HG02610 (cell line): ENCODE measurements at regions not wholly inside any gene's neighbourhood (a gene's known extent, or its start where the extent isn't known, plus 50 kb on each side); places are given as distances from the start of the nearest gene placed in this dataset.

Experiments
- ATAC-seq: cut with Tn5 transposase; IDR thresholded peaks from one replicate; pipeline ENCODE4 v1.9.1; 2021; ENCODE audit warnings: mild to moderate bottlenecking, moderate library complexity; ENCODE audit not compliant: unreplicated experiment

DNA sequence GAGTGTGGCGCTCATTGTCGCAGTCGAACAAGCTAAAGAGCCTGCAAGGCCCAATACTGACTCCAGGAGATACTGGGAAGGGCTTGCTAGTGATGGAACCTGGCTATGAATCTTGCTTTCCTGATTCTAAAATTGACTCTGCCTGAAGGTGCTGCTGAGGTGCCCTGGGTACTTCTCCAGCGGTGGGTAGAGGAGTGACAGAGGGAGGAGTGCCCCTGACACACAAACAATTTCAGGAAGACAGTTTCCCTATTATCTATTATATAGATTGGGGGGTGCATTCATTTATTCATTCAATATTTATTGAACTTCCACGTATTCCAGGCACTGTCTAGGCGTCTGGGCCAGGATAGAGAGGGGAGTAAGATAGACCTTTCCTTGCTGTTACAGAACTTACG, 339.2 kb upstream of the GATB start:
- no peak for ATAC-seq

DNA sequence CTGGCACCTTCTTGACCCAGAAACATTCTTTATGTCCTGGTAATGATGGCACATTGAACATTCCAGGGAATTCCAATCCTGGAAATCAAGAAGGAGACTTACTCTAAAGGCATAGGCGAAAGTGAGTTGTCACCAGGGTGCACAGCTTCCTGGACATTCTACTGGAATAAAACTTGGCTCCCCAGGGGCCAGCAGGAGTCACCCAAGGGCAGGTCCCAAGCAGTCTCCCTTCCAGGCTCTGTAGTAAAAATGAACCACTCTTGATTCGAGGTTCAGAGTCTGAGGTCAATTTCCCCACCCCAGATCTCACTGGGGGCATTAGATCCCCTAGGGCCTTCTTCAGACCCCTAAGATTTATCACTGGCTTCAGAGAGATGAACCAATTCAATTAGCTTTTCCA, 338.7 kb upstream of the GATB start:
- no peak for ATAC-seq

DNA sequence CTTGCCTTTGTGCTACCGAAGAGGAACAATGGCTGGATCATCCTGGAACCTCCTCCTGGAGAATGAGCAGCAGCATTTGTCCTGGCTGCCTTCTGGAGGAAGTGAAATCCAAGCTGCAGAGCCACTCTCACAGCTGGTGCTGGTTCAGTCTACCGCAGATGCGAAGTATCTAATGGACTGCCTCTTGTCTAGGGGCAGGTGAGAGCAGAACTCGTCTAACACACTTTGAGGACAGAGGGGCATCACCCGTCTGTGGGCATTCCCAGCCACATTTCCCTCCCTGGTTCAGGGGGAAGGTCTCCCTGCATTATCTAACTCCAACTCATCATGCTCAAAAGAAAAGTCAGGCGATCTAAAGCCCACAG, 338.2 kb upstream of the GATB start:
- ATAC-seq = no peak

DNA sequence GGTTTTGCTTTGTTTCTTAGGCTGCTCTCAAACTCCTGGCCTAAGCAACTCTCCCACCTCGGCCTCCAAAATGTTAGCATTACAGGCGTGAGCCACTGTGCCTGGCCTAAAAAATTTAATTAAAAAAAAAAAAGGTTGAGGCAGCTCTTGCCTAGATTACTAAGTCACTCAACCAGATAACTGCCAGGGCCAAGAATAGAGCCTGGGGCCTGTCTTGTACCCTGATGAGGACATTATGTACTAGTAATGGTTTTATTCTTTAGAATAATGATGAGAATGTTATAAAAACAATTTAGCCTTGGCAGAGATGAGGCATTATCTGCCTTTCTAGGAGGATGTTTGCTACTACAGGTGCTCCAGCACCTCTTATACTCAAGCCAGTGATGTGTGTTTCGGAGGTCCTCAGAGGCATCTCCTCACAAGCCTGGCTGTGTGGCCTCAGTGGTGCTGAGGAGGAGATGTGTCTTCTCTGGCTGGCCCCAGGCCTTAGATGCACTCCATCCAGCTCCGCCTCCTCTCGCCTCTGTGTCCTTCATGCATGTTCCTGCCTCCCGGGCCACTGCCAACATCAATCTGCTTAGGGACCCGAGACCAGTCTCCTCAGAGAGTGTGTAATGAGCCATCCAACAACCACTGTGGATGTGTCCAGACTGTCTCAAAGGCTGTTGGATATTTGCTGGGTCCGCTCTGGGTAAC, 337.7 kb upstream of the GATB start:
- no peak for ATAC-seq

DNA sequence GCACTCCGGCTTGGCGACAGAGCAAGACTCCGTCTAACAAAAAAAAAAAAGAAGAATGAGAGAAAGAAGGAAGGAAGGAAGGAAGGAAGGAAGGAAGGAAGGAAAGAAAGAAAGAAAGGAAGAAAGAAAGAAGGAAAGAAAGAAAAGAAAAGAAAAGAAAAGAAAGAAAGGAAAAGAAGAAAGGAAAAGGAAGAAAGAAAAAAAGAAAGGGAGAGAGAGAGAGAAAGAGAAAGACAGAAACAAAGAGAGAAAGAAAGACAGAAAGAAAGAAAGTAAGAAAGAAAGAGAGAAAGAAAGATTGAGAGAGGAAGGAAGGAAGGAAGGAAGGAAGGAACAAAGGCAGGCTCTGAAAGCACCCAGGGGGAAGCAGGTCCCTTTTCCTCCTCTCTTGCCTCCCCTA, 336.6 kb upstream of the GATB start:
- ATAC-seq = no peak

DNA sequence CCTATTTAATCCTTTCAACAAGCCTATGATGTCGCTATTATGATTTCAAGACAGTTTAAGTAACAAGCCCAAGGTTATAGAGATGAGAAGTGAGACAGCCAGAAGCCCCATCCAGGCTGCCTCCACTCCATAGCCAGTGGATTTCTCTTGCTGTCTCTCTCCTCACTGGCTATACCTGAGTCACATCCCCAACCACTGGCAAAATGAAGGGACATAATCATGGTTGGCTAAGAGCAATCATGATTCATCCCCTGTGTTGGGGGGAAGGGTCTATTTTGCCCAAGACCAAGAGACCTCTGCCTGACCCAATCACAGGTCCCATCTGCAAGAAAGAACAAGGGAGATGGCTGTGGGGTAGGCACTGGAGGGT, 334.9 kb upstream of the GATB start:
- ATAC-seq = no peak

DNA sequence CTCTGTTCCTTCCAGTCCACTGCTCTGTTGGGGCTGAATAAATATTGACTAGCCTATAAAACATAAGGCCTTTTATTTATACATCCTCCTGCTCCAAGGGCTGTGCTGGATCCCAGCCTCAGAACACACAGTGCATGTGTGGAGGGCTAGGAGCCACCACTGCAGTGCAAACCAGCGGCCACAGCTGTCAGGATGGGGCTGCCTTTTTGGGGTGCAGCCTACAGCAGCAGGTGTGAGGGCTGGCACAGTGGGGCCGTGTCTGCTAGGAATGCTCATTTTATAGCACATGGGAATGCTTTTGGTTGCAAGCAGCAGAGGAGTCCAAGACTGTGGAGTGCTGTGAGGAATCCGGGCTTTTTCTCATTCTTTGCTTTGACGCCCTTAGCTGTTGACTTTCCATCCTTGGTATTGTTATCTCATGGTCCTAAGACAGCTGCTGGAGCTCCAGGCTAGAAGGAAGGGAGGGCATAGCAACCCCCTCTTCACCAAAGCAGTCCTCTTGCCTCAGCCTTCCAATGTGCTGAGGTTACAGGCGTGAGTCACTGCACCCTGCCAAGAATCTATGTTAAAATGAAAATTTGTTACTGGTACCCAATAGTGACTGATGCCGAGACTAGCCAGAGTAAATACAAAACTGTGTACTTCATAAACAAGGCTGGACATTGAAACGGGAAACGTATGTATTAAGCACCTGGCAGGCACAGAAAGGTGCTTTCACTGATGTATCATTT, 334.3 kb upstream of the GATB start:
- ATAC-seq = no peak

DNA sequence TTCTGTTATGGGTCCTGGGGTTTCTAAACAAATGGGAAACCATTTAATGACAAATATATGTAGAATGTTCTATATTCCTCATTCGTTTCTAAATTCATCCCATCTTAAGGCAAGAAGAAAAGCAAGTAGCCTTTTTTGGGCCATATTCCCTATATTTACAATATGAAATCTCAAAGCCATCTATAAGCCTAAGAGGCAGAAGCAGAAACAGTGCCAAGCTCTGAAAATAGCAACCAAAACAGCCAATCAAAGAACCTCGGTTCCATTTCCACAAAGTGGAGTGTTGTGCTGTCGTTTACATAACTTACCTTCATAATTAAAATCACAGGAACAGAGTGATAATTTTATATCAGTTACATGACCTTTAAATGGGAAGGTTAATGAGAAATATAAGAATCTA, 330.6 kb upstream of the GATB start:
- no peak for ATAC-seq

DNA sequence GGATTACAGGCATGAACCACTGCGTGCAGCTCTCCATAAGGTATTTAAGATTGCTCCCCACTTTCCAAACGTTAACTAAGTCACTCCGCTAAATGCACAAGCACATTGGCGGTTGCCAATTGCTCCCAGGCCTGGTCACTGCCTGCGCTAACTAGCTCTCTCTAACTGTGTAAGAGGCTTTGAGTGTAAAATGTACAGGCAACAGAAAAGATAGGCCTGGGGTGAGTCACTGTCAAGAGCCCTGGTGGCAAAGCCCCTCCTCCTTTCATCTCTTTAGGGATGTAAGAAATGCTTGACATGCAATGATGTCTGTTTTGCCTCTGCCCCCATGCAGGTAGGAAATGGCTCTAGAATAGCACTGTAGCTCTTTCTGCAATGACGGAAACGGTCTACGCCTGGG, 329.7 kb upstream of the GATB start:
- ATAC-seq = no peak

DNA sequence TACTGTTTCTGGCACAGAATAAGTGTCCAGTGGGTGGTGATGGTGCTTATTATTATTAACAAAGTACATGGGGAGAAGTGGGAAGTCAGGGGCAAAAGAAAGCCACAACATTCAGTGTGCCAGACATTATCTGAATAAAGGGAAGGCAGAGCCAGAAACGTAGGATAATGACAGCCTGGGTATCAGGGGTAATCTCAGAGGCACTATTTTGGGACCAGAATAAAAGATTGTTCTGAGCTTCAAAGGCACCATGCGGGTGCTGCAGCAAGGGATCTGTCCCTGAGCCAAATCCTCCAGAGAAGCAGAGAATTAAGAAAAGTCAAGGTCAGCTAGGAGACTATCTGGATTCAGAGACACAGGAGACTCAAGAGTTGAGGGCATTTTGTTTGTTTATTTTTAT, 328.8 kb upstream of the GATB start:
- no peak for ATAC-seq

DNA sequence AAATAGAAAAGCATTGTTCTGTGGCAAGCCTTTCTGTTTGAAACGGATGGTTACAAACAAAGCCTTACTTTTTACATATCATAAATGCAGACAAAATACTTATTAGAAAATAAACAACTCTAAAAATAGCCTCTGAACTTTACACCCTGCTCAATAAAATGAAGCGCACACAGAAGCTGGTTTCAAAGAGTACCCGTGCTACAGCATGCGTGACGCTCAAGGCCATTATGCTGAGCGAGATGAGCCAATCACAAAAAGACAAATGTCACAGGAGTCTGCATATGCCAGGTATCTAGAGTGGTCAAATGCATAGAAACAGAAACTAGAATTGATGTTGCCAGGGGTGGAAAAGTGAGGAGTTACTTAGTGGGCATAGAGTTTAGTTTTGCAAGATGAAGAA, 326.5 kb upstream of the GATB start:
- ATAC-seq = no peak

DNA sequence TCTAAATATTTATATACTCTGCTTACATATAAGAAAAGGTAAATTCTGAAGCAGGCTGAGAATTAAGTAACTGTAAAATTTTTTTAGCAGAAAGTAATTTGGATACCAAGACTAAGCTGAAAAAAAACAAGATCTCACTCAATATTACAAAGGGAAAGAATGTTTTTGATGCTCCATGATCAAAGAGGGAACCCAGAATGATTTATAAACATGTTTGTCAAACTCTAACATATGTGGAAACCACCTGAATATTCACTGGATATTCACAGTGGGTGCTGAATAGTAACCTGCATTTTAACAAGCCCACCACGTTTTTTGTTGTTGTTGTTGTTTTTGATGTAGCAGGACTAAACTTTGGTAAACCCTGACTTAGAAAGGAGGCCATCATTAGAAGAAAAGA, 324.9 kb upstream of the GATB start:
- ATAC-seq = no peak

DNA sequence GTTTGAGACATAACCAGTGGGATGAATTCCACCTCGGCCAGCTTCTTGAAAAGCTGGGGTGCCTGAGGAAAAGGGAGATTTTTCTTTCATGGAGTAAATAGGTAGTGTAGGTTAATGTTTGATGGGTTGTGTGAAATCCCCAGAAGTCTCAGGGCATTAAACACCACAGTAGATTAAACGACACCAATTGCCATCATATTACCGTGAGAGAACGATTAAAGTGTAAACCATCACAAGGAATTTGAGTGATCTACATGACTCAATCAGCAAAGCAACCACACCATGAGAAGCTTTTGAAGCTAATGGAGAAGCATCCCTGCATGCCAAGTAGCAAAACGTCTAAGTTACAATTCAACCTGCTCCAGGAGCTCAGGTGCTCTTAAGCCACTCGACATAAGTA, 322.5 kb upstream of the GATB start:
- ATAC-seq = no peak

DNA sequence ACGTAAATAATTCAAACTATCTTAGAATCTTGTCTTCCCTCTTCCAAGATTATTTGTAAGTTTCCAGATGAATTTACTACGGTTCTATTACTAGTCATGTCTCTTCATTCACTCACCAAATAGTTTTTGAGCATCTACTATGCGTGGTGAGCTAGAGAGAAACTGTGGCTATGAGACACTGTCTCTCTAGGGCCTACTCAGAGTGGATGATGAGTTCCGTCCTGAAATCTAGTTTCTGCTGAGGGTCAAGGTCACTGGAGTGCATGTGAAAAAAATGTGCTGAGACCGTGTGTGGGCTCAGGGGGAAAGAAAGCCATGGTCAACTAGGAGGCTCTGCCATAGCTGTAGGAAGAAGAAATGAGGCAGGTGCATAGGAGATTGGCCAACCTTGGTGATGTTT, 320.2 kb upstream of the GATB start:
- ATAC-seq = peak; percentile 58

DNA sequence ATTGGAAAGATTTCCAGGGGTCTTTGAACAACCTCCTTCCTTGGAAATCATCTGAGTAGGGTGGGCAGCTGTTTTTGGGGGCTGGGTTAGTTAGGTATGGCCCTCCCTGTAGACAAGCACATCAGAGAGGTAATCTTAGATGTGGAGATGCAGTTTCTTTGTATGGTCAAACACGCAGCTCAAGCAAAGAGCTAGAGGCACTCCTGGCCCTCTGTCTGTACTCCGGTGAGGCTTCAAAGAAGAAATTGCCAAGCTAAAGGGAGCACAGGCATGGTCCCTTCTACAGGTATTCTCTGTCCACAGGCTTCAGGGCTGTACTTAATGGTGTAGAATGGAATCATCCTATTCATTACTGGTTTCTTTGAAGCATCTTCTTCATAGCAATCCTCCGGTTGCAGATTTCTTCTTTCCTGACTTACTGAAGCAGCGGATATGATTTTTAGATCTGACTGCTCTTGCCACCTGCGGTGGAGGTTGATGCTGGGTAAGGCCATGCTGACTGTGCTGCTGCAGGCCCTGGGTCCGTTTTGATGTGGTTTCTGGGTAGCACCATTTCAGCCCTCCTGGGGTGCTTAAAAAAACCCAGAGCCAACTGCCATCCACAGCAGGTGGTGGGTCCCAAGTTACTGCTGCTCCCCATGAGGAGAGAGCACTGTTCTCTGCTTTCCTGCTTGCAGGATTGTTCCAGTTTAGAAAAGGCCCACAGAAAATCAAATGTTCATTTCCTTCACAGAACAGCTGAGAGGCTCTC, 318.9 kb upstream of the GATB start:
- peak; percentile 81 for ATAC-seq

DNA sequence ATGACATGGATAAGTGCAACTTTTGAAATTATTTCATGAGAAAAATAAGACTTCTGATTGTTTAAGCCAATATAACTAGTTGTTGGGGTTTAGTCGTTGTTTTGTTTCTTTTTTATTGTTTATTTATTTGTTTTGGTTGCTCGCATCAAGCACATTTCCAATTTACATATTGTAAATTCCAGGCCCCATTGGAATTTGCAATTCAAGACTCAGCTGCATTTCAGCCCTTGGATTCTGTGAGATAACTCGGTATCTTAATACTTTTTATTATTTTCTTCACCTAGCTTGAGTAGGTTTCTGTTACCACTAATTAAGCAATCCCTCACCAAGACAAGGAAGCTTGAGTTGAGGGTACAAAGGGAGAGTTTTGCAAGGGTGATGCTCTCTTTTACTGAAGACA, 318.3 kb upstream of the GATB start:
- no peak for ATAC-seq

DNA sequence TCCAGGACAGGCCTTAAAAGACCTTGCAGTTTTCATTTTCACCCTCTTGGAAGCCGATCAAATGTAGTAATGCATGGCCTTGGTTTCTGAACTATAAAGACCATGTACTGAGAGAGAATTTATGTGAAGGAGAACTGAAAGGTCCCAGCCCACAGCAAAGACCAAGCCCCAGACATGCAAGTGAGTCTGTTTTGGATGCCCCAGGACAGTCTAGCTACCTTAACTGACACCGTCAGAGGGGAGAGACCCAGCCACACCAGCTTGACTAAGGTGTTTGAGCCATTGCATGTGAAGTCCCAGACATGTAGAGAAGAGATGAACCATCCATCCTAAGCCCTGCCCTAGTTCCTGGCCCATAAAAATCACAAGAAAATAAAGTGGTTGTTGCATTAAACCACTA, 316.8 kb upstream of the GATB start:
- ATAC-seq = no peak

DNA sequence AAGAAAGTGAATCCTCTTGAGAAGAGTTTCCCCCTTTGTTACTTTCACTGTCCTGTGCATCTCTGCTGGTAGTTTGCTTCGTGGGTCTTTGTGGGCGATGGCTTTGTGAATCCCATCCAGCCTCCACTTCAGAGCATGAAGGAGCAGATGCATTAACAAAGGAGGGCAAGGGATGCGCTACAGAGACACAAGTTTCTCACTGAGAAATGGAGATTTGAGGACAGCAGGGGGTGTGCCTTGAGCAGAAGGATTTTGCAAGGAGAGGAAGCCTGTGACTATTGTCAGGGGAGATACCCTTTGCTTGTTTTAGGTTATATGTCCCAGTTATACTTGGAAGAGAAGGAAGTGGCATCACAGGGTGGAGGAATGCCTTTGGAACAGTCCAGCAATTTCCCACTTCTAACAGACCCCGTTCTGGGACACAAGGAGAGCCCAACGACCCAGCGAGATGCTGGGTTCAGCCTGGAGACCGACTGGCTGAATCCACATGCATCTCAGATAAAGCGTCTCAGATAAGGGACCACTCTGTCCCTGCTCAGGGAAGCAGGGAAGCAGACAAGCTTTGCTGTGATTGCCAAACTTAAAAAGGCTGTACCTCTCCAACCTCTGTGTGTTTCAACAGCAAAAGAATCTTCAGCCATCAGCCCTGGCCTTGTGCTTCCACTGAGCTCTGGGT, 314.6 kb upstream of the GATB start:
- ATAC-seq = no peak

DNA sequence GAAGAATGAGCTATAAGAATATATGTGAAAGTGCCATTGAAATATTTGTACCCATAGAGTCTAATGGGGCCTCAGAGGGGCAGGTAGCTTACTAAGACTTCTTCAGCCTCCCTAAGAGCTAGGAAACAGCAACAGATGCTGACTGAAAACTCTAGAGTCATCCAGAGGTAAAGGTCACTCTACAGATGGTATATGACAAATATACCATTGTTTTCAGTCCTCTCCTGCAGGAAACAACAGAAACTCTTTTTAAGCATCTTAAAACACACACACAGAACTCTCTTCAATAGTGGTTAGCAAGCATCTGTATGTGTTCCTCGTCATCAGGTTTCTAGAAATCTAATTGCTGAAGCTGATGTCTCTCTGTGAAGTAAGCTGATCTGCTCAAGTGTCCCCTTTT, 313.8 kb upstream of the GATB start:
- no peak for ATAC-seq

DNA sequence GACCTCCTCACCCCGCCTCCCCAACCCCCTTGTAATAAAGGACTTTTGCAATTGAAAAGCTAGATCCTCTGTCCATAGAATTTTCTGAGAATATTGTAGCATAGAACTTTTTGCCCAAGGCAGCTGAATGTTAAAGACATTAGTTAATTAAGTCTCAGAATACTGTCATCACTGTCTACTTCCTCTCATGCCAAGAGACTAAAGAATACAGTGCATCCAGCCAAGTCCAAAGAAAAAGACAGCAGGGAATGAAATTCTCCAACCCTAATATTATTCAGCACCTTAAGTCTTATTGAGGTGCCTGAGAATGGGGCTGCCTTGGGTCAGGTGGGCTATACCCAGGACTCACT, 313.3 kb upstream of the GATB start:
- no peak for ATAC-seq

DNA sequence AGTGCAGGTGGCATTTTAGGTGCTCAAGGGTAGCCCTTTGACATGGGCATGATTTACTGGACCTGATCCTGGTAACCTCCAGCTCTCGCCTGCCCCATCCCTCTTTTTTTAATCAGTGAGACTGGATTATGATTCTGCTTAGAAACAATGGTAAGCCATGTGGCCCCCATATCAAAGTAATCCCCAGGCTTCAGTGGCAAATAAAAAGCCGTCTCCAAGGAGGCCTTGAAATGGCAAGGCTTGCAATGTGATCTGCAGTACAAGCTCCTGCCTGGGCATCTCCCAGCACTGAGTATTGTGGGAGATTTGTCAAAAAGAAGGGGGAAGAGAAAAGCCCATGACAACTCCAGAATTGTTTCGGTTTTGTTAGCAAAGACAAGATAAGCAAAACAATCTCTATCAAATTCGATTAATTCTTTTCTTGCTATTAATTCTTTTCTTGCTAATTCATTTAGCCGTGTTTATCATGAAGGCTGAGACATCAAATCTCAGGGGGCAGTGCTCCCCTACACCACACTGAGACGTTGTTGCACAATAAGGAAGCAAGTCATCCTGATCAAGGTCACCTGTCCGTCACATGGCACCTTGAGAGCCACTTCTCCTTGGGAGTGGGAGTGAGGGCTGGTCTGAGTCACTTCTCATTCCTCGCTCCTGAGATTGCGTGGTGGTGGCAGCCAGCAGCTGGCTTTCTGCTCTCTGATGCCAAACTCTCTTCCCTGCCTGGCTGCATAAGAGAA, 312.7 kb upstream of the GATB start:
- no peak for ATAC-seq
